ENCODE measurements at regions not wholly inside any gene's neighbourhood (a gene's known extent, or its start where the extent isn't known, plus 50 kb on each side); places are given as distances from the start of the nearest gene placed in this dataset.

DNA sequence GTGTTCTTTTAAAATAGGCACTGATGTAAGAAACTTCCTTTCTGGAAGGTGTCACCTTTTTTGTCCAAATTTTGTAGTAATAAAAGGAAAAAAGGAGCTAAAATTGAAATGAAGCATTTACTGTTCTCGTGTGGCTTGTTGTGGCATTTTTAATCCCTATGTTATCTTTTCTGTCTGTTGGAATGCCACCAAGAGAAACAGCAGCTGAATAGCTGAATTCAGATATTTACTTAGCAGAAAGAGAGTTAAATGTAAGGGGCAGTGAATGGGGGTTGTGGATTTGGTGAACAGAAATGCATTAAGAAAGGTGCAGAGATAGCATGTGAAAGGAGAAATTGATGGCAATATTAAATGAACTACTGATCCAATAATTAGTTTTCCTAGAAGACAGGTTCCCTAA, 573.6 kb upstream of the EPHA7 start:
- no peaks in the 10 kb centered on the region for H4K20me1 ChIP-seq (ENCODE audit: control insufficient read depth, extremely low read depth, insufficient read depth, low read length)
- TF ChIP-seq EZH2 (IDR thresholded peaks at IDR 0.05; ENCODE audit: low read length) = no peak
- H3K27ac ChIP-seq (ENCODE audit: control insufficient read depth, insufficient read depth, low read length) = no peak overlapping the region
- no peaks in the 10 kb centered on the region for H3K4me1 ChIP-seq (ENCODE audit: control insufficient read depth, extremely low read depth, insufficient read depth, low read length)
- no peaks in the 10 kb centered on the region for H3K9me1 ChIP-seq (ENCODE audit: control insufficient read depth, extremely low read depth, insufficient read depth, low read length)
- no peak for FAIRE-seq
- no peaks in the 10 kb centered on the region for H3K27me3 ChIP-seq (ENCODE audit: control insufficient read depth, extremely low read depth, insufficient read depth, low read length)
- H3K4me2 ChIP-seq (ENCODE audit: control insufficient read depth, extremely low read depth, insufficient read depth, low read depth, low read length) = no peak overlapping the region
- dilution Hi-C loops (cut with MboI; ENCODE audit: extremely low pct_ligation_motif_present, low sequenced_read_pairs) = no loop called here
- H3K4me3 ChIP-seq (ENCODE audit: control insufficient read depth in 2 of 3, extremely low read depth in 1 of 3, insufficient read depth in 2 of 3, low read depth in 1 of 3, low read length in 3 of 3) = no peak overlapping the region
- no peaks in the 10 kb centered on the region for H3K79me2 ChIP-seq (ENCODE audit: control insufficient read depth, insufficient read depth, low read length)
- H3K9ac ChIP-seq (ENCODE audit: control insufficient read depth, extremely low read depth, insufficient read depth, low read length) = no peak overlapping the region
- no peak overlapping the region for H2AFZ ChIP-seq (ENCODE audit: control insufficient read depth, low read length)
- no peaks in the 10 kb centered on the region for H3K36me3 ChIP-seq (ENCODE audit: control insufficient read depth in 2 of 2, extremely low read depth in 1 of 2, insufficient read depth in 2 of 2, low read length in 2 of 2)
- DNase-seq (ENCODE audit: low read depth, low spot score) = no peak
- no peaks in the 10 kb centered on the region for H3K9me3 ChIP-seq (ENCODE audit: control insufficient read depth, low read depth, low read length)

DNA sequence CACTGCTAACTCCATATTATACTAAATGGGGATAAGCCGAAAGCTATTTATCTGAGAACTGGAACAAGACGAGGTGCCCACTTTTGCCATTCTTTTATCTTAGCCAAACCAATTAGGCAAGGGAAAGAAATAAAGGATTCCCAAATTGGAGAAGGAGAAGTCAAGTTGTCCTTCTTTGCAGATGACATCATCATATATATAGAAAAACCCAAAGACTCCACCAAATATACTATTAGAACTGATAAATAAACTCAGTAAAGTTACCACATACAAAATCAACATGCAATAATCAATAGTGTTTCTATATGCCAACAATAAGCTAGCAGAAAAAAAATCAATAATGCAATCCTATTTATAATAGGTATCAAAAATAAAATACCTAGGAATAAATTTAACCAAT, 570.3 kb upstream of the EPHA7 start:
- H2AFZ ChIP-seq (ENCODE audit: control insufficient read depth, low read length) = no peak overlapping the region
- no peak for DNase-seq (ENCODE audit: low read depth, low spot score)
- dilution Hi-C loops (cut with MboI; ENCODE audit: extremely low pct_ligation_motif_present, low sequenced_read_pairs) = no loop called here
- H3K4me3 ChIP-seq (ENCODE audit: control insufficient read depth in 2 of 3, extremely low read depth in 1 of 3, insufficient read depth in 2 of 3, low read depth in 1 of 3, low read length in 3 of 3) = no peak overlapping the region
- peaks cover 3% of the 10 kb centered on the region for H3K9me3 ChIP-seq (ENCODE audit: control insufficient read depth, low read depth, low read length)
- no peaks in the 10 kb centered on the region for H4K20me1 ChIP-seq (ENCODE audit: control insufficient read depth, extremely low read depth, insufficient read depth, low read length)
- H3K9me1 ChIP-seq (ENCODE audit: control insufficient read depth, extremely low read depth, insufficient read depth, low read length) = no peaks in the 10 kb centered on the region
- H3K36me3 ChIP-seq (ENCODE audit: control insufficient read depth in 2 of 2, extremely low read depth in 1 of 2, insufficient read depth in 2 of 2, low read length in 2 of 2) = no peaks in the 10 kb centered on the region
- no peak overlapping the region for H3K27ac ChIP-seq (ENCODE audit: control insufficient read depth, insufficient read depth, low read length)
- FAIRE-seq = no peak
- H3K27me3 ChIP-seq (ENCODE audit: control insufficient read depth, extremely low read depth, insufficient read depth, low read length) = no peaks in the 10 kb centered on the region
- no peak for TF ChIP-seq EZH2 (IDR thresholded peaks at IDR 0.05; ENCODE audit: low read length)
- TF ChIP-seq, protein P1, sequence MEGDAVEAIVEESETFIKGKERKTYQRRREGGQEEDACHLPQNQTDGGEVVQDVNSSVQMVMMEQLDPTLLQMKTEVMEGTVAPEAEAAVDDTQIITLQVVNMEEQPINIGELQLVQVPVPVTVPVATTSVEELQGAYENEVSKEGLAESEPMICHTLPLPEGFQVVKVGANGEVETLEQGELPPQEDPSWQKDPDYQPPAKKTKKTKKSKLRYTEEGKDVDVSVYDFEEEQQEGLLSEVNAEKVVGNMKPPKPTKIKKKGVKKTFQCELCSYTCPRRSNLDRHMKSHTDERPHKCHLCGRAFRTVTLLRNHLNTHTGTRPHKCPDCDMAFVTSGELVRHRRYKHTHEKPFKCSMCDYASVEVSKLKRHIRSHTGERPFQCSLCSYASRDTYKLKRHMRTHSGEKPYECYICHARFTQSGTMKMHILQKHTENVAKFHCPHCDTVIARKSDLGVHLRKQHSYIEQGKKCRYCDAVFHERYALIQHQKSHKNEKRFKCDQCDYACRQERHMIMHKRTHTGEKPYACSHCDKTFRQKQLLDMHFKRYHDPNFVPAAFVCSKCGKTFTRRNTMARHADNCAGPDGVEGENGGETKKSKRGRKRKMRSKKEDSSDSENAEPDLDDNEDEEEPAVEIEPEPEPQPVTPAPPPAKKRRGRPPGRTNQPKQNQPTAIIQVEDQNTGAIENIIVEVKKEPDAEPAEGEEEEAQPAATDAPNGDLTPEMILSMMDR (optimal IDR thresholded peaks at IDR 0.05 in 1 of 3, IDR thresholded peaks at IDR 0.05 in 1 of 3, conservative IDR thresholded peaks at IDR 0.05 in 1 of 3; ENCODE audit: extremely low read depth in 1 of 3, insufficient read depth in 2 of 3, low read length in 3 of 3) = no peak
- H3K4me1 ChIP-seq (ENCODE audit: control insufficient read depth, extremely low read depth, insufficient read depth, low read length) = no peaks in the 10 kb centered on the region
- no peak overlapping the region for H3K4me2 ChIP-seq (ENCODE audit: control insufficient read depth, extremely low read depth, insufficient read depth, low read depth, low read length)
- H3K9ac ChIP-seq (ENCODE audit: control insufficient read depth, extremely low read depth, insufficient read depth, low read length) = no peak overlapping the region
- no peaks in the 10 kb centered on the region for H3K79me2 ChIP-seq (ENCODE audit: control insufficient read depth, insufficient read depth, low read length)

DNA sequence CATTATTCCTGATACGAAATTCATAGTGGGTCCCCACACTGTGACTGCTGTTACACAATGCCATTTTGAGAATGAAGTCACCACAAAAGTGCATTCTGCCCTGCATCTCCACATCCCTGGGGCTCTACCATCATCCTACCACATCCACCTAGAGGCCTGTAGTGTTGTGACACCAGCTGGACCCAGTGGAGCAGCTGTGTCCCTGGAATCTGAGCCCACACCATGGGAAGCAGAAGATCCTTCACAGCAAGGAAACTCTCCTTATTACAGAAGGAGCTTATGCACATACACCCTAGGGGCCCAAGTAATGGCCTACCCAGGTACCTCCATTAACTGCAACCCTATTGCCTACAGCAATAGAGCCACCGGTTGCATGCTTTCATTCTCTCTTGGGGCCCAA, 566.6 kb upstream of the EPHA7 start:
- Histone ChIP-seq H3K9ac (ENCODE audit: control insufficient read depth, extremely low read depth, insufficient read depth, low read length) (no peak overlapping the region), H3K79me2 (ENCODE audit: control insufficient read depth, insufficient read depth, low read length) (no peaks in the 10 kb centered on the region), H3K4me2 (ENCODE audit: control insufficient read depth, extremely low read depth, insufficient read depth, low read depth, low read length) (no peak overlapping the region), H3K36me3 (ENCODE audit: control insufficient read depth in 2 of 2, extremely low read depth in 1 of 2, insufficient read depth in 2 of 2, low read length in 2 of 2) (no peaks in the 10 kb centered on the region), H2AFZ (ENCODE audit: control insufficient read depth, low read length) (no peak overlapping the region), H3K9me3 (ENCODE audit: control insufficient read depth, low read depth, low read length) (peaks cover 3% of the 10 kb centered on the region), H3K9me1 (ENCODE audit: control insufficient read depth, extremely low read depth, insufficient read depth, low read length) (no peaks in the 10 kb centered on the region), H3K27me3 (ENCODE audit: control insufficient read depth, extremely low read depth, insufficient read depth, low read length) (no peaks in the 10 kb centered on the region), H3K27ac (ENCODE audit: control insufficient read depth, insufficient read depth, low read length) (no peak overlapping the region), H3K4me1 (ENCODE audit: control insufficient read depth, extremely low read depth, insufficient read depth, low read length) (no peaks in the 10 kb centered on the region), H3K4me3 (ENCODE audit: control insufficient read depth in 2 of 3, extremely low read depth in 1 of 3, insufficient read depth in 2 of 3, low read depth in 1 of 3, low read length in 3 of 3) (no peak overlapping the region), H4K20me1 (ENCODE audit: control insufficient read depth, extremely low read depth, insufficient read depth, low read length) (no peaks in the 10 kb centered on the region)
- no peak for TF ChIP-seq EZH2 (IDR thresholded peaks at IDR 0.05; ENCODE audit: low read length)
- TF ChIP-seq, protein P1 (optimal IDR thresholded peaks at IDR 0.05 in 1 of 3, IDR thresholded peaks at IDR 0.05 in 1 of 3, conservative IDR thresholded peaks at IDR 0.05 in 1 of 3; ENCODE audit: extremely low read depth in 1 of 3, insufficient read depth in 2 of 3, low read length in 3 of 3) = no peak
- dilution Hi-C loops (cut with MboI; ENCODE audit: extremely low pct_ligation_motif_present, low sequenced_read_pairs) = no loop called here
- FAIRE-seq (no peak), DNase-seq (ENCODE audit: low read depth, low spot score) (no peak)
